ENCODE measurements at regions not wholly inside any gene's neighbourhood (a gene's known extent, or its start where the extent isn't known, plus 50 kb on each side); places are given as distances from the start of the nearest gene placed in this dataset.

DNA sequence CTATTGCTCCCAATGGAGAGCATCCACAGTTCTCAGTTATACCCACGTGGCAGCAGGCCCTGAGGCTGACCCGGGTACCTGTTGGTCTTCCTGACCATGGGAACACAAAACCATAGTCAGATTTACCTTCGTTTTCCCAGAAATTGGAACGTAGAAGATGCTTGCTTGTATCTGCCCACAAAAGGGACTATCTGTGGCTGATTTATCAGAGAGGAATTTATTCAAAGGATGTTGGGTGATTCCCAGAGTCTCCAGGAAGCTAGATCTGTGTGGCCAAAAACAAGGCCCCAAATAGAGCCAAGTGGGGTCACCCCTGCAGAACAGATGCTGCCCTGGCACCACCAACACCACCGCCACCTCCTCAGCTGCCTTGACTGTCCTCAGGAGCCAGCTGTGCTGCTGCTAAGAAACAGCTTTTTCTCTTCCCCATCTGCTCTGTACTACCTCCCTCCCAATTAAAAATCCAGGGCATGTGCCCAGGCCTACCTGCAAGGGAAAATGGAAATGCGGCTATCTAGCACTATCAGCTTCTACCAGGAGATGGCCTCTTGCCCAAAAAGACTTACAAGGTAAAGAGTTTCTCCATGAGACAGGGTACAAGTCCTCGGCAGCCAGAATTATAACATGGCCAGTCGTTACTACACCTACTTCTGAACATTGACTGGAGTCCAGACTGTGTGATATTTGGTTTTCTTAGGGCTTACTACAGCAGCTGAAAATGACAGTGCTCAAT, 128.6 kb upstream of the PLEKHG7 start:
- Mint-ChIP-seq H3K27ac (no peak overlapping the region), H3K36me3 (ENCODE audit: low read depth) (no peaks in the 10 kb centered on the region), H3K4me3 (no peak overlapping the region), H3K27me3 (ENCODE audit: low read depth) (no peaks in the 10 kb centered on the region), H3K4me1 (ENCODE audit: low read depth) (peaks cover 10% of the 10 kb centered on the region), H3K9me3 (peaks cover 1% of the 10 kb centered on the region)
- DNase-seq: peak; percentile 47
- intact Hi-C loops (cut with micrococcal nuclease): loop anchor here (1.0 to 10.0 kb wide), 4 partner anchors 34 to 1531 kb away; no protein-coding TSS in a partner anchor
- CTCF ChIA-PET: interaction anchor here (0.6 to 2.9 kb wide), 11 partner anchors 10 to 429 kb away, joined by 3 to 15 read pairs (median 4); partner anchors contain the start of gene BTG1

GRCh38 chr12:92573104-92573503, 129.7 kb upstream of the PLEKHG7 start:
- H3K4me3 Mint-ChIP-seq: no peak overlapping the region
- H3K27ac Mint-ChIP-seq: no peak overlapping the region
- no peak for DNase-seq
- CTCF ChIA-PET: interaction anchor here (1.2 to 2.1 kb wide), 2 partner anchors 19 to 428 kb away, joined by 4 to 7 read pairs; partner anchors contain the start of gene BTG1
- no peaks in the 10 kb centered on the region for H3K27me3 Mint-ChIP-seq (ENCODE audit: low read depth)
- no peaks in the 10 kb centered on the region for H3K36me3 Mint-ChIP-seq (ENCODE audit: low read depth)
- H3K4me1 Mint-ChIP-seq (ENCODE audit: low read depth): peaks cover 12% of the 10 kb centered on the region
- intact Hi-C loops (cut with micrococcal nuclease): loop anchor here (5.0 to 10.0 kb wide), 2 partner anchors 236 to 1532 kb away; no protein-coding TSS in a partner anchor
- H3K9me3 Mint-ChIP-seq: peaks cover 1% of the 10 kb centered on the region

GRCh38 chr12:92571844-92572543, 130.8 kb upstream of the PLEKHG7 start:
- peaks cover 22% of the 10 kb centered on the region for H3K4me1 Mint-ChIP-seq (ENCODE audit: low read depth)
- H3K4me3 Mint-ChIP-seq: no peak overlapping the region
- intact Hi-C loops (cut with micrococcal nuclease): loop anchor here (2.0 to 10.0 kb wide), 4 partner anchors 235 to 1533 kb away; no protein-coding TSS in a partner anchor
- H3K9me3 Mint-ChIP-seq: peaks cover 8% of the 10 kb centered on the region
- DNase-seq: no peak
- H3K27me3 Mint-ChIP-seq (ENCODE audit: low read depth): no peaks in the 10 kb centered on the region
- CTCF ChIA-PET: interaction anchor here (0.6 to 4.7 kb wide), 8 partner anchors 9 to 220 kb away, joined by 3 to 67 read pairs (median 4); no protein-coding TSS in a partner anchor
- H3K36me3 Mint-ChIP-seq (ENCODE audit: low read depth): peaks cover 6% of the 10 kb centered on the region
- no peak overlapping the region for H3K27ac Mint-ChIP-seq

DNA sequence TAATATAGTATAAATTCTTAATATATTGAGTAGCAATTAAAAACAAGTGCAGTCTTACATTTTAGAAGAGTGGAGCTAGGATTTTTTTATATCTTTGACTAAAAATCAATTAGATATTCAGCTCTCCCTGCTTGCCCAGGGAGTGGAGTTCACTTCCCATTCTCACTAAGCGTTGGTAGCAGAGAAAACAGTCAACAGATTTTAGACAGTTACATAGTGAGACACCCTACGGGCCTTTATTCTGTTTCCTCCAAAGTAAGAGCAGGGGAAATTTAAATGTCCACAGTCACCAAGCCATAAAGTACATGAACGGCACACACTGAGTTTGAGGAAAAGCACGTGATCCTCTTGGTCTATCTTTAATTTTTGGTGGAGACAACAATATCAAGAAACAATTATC, 131.6 kb upstream of the PLEKHG7 start:
- H3K4me3 Mint-ChIP-seq: no peak overlapping the region
- intact Hi-C loops (cut with micrococcal nuclease): loop anchor here (2.0 to 10.0 kb wide), 4 partner anchors 234 to 1534 kb away; no protein-coding TSS in a partner anchor
- no peak for DNase-seq
- H3K27ac Mint-ChIP-seq: no peak overlapping the region
- peaks cover 29% of the 10 kb centered on the region for H3K4me1 Mint-ChIP-seq (ENCODE audit: low read depth)
- CTCF ChIA-PET: interaction anchor here (0.5 to 4.7 kb wide), 10 partner anchors 8 to 183 kb away, joined by 3 to 67 read pairs (median 4); no protein-coding TSS in a partner anchor
- peaks cover 12% of the 10 kb centered on the region for H3K9me3 Mint-ChIP-seq
- H3K36me3 Mint-ChIP-seq (ENCODE audit: low read depth): peaks cover 11% of the 10 kb centered on the region
- H3K27me3 Mint-ChIP-seq (ENCODE audit: low read depth): no peaks in the 10 kb centered on the region

DNA sequence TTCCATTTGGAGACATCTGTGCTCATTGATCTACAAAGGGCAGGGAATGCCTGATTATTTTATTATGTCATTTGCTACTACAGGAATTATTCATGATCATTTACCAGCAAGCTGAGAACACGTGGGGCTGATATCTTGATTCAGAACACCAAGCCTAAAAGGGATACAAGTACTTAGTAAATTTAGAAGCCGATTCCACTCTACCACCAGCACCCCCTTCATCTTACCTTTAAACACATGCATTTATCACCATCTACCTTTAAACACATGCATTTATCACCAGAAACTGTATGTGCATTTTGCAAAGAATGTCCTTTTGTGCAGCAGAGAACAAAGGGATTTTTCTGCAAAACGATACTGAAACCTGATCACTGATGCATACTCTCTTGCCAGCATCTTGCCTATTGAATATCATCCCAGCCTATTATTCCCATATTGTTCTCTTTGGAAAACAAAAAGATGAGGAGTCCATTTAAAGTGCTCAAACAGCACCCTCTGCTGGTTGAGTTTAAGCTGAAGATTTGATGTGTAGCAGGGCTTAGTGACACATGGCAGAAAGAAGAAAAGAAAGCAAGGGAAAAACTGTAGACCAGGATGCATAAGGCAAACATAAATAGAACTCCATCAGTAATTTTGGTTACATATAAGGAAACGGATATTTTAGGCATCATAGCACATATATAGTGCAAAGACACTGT, 132.6 kb upstream of the PLEKHG7 start:
- CTCF ChIA-PET: interaction anchor here (0.6 to 4.7 kb wide), 17 partner anchors 13 to 1439 kb away, joined by 3 to 67 read pairs (median 4); no protein-coding TSS in a partner anchor
- Mint-ChIP-seq H3K27me3 (ENCODE audit: low read depth) (no peaks in the 10 kb centered on the region), H3K9me3 (peaks cover 17% of the 10 kb centered on the region), H3K27ac (no peak overlapping the region), H3K4me1 (ENCODE audit: low read depth) (peaks cover 32% of the 10 kb centered on the region), H3K4me3 (no peak overlapping the region), H3K36me3 (ENCODE audit: low read depth) (peaks cover 16% of the 10 kb centered on the region)
- DNase-seq: peak; percentile 67
- intact Hi-C loops (cut with micrococcal nuclease): loop anchor here (1.0 to 10.0 kb wide), 16 partner anchors 38 to 1535 kb away; no protein-coding TSS in a partner anchor

- CTCF ChIA-PET: interaction anchor here (0.7 to 4.7 kb wide), 11 partner anchors 12 to 1186 kb away, joined by 3 to 67 read pairs (median 4); no protein-coding TSS in a partner anchor
- Mint-ChIP-seq H3K27ac (no peak overlapping the region), H3K9me3 (peaks cover 17% of the 10 kb centered on the region), H3K27me3 (ENCODE audit: low read depth) (no peaks in the 10 kb centered on the region), H3K4me1 (ENCODE audit: low read depth) (peaks cover 36% of the 10 kb centered on the region), H3K4me3 (no peak overlapping the region), H3K36me3 (ENCODE audit: low read depth) (peaks cover 16% of the 10 kb centered on the region)
- intact Hi-C loops (cut with micrococcal nuclease): no loop called here
- no peak for DNase-seq
Observed at GRCh38 chr12:92568691-92569090, 134.1 kb upstream of the PLEKHG7 start.

- intact Hi-C loops (cut with micrococcal nuclease): no loop called here
- Mint-ChIP-seq H3K4me1 (ENCODE audit: low read depth) (peaks cover 51% of the 10 kb centered on the region), H3K27me3 (ENCODE audit: low read depth) (no peaks in the 10 kb centered on the region), H3K36me3 (ENCODE audit: low read depth) (peaks cover 19% of the 10 kb centered on the region), H3K27ac (peak overlapping the region; percentile 77), H3K4me3 (no peak overlapping the region), H3K9me3 (peaks cover 16% of the 10 kb centered on the region)
- DNase-seq: no peak
- CTCF ChIA-PET: interaction anchor here (0.6 to 1.4 kb wide), 10 partner anchors 9 to 1002 kb away, joined by 3 to 6 read pairs (median 4); no protein-coding TSS in a partner anchor
Observed at GRCh38 chr12:92566448-92567019, 136.3 kb upstream of the PLEKHG7 start.

DNA sequence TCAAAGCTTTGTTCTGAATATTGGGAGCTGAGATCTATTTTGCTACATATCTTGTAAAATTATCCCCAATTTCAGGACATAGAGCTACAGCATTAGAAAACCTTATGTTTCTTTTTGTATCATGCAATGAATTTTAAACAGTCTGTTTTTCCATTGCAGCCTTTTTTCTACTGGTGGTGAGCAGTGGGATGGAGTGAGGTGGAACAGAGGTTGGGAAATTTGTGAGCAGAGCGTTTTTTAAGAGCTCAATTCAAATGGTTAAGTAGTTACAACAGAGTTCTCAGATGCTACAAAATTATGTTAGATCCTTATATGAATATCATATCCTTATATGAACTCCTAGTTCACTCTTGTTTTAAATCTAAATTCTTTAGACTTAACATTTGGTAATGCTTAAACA, 139.0 kb upstream of the PLEKHG7 start:
- H3K27me3 Mint-ChIP-seq (ENCODE audit: low read depth): no peaks in the 10 kb centered on the region
- peak overlapping the region; percentile 72 for H3K27ac Mint-ChIP-seq
- H3K4me1 Mint-ChIP-seq (ENCODE audit: low read depth): peaks cover 67% of the 10 kb centered on the region
- CTCF ChIA-PET: interaction anchor here (1.0 to 1.7 kb wide), 4 partner anchors 8 to 155 kb away, joined by 3 to 7 read pairs (median 4); no protein-coding TSS in a partner anchor
- intact Hi-C loops (cut with micrococcal nuclease): no loop called here
- peaks cover 29% of the 10 kb centered on the region for H3K36me3 Mint-ChIP-seq (ENCODE audit: low read depth)
- no peak for DNase-seq
- peaks cover 18% of the 10 kb centered on the region for H3K9me3 Mint-ChIP-seq
- no peak overlapping the region for H3K4me3 Mint-ChIP-seq

GRCh38 chr12:92562063-92562734, 140.6 kb upstream of the PLEKHG7 start:
- Mint-ChIP-seq H3K9me3 (peaks cover 13% of the 10 kb centered on the region), H3K4me3 (peak overlapping the region; percentile 5), H3K27me3 (ENCODE audit: low read depth) (no peaks in the 10 kb centered on the region), H3K36me3 (ENCODE audit: low read depth) (peaks cover 25% of the 10 kb centered on the region), H3K4me1 (ENCODE audit: low read depth) (peaks cover 71% of the 10 kb centered on the region), H3K27ac (peak overlapping the region; percentile 73)
- DNase-seq: no peak
- CTCF ChIA-PET: interaction anchor here (1.3 to 1.5 kb wide), 2 partner anchors 9 to 60 kb away, joined by 4 to 7 read pairs; no protein-coding TSS in a partner anchor
- intact Hi-C loops (cut with micrococcal nuclease): no loop called here

GRCh38 chr12:92561543-92561899, 141.3 kb upstream of the PLEKHG7 start:
- Mint-ChIP-seq H3K27ac (peak overlapping the region; percentile 73), H3K4me3 (peak overlapping the region; percentile 39), H3K36me3 (ENCODE audit: low read depth) (peaks cover 20% of the 10 kb centered on the region), H3K27me3 (ENCODE audit: low read depth) (no peaks in the 10 kb centered on the region), H3K9me3 (peaks cover 9% of the 10 kb centered on the region), H3K4me1 (ENCODE audit: low read depth) (peaks cover 71% of the 10 kb centered on the region)
- intact Hi-C loops (cut with micrococcal nuclease): no loop called here
- CTCF ChIA-PET: no interaction called here
- no peak for DNase-seq

All from activated naive CD4-positive, alpha-beta T cell treated with anti-CD3 and anti-CD28 coated beads for 36 hours (primary cell).